ENCODE measurements at regions not wholly inside any gene's neighbourhood (a gene's known extent, or its start where the extent isn't known, plus 50 kb on each side); places are given as distances from the start of the nearest gene placed in this dataset.
"Not testable (repeated sequence)": the region's sequence is repeated elsewhere in the genome, so short reads cannot be mapped to it uniquely, and the experiment has no call there.

DNA sequence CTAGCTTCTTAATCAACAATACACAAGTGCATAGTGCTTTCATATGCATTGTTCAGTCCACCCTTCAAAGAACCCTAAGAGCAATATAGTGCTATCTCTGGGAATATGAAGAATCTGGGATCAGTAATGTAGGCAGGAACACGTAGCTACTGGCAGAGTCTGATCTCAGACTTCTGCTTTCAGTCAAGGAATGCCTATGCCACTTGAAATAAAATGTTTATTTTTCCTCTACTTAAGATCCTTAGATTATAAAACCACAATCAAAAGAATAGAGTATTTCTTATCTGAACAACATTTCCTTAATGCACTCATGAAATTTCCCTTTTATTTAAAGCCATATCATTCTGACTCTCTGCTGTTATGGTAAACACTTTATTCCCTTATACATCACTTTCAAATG, 1407.8 kb upstream of the C9orf72 start:
- peaks cover 3% of the 10 kb centered on the region for H3K9me3 Mint-ChIP-seq
- ATAC-seq (no peak), DNase-seq (ENCODE audit: low spot score) (no peak)
- no peak overlapping the region for H3K4me3 Mint-ChIP-seq
- no peaks in the 10 kb centered on the region for H3K27me3 Mint-ChIP-seq
- no peaks in the 10 kb centered on the region for H3K4me1 Mint-ChIP-seq (ENCODE audit: low read depth in 2 of 2)
- no peaks in the 10 kb centered on the region for H3K36me3 Mint-ChIP-seq
- no peak overlapping the region for H3K27ac Mint-ChIP-seq

DNA sequence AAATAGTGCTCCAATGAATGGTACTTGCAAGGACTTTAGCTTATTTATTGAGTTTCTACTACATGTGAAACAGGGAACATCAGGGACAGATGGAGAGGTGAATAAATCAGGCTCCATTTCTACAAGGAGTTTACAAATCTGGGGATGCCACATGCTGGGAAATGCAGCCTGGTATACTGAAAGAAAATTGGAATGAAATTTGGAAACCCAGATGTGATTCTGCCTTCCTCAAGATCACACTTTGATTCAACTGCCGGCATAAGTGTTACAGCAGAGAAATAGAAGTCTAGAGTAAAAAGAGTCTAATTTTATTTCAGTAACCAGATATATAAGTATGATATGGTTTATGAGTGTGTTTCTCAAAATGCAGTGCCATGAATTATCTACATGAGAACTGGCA, 1408.4 kb upstream of the C9orf72 start:
- no peak for ATAC-seq
- H3K4me3 Mint-ChIP-seq = no peak overlapping the region
- no peaks in the 10 kb centered on the region for H3K4me1 Mint-ChIP-seq (ENCODE audit: low read depth in 2 of 2)
- no peaks in the 10 kb centered on the region for H3K27me3 Mint-ChIP-seq
- DNase-seq (ENCODE audit: low spot score) = no peak
- H3K36me3 Mint-ChIP-seq = no peaks in the 10 kb centered on the region
- no peak overlapping the region for H3K27ac Mint-ChIP-seq
- H3K9me3 Mint-ChIP-seq = peaks cover 3% of the 10 kb centered on the region

- no peaks in the 10 kb centered on the region for H3K4me1 Mint-ChIP-seq (ENCODE audit: low read depth in 2 of 2)
- no peaks in the 10 kb centered on the region for H3K36me3 Mint-ChIP-seq
- ATAC-seq (no peak), DNase-seq (ENCODE audit: low spot score) (no peak)
- H3K9me3 Mint-ChIP-seq = peaks cover 3% of the 10 kb centered on the region
- no peaks in the 10 kb centered on the region for H3K27me3 Mint-ChIP-seq
- no peak overlapping the region for H3K4me3 Mint-ChIP-seq
- no peak overlapping the region for H3K27ac Mint-ChIP-seq
Observed at GRCh38 chr9:28984016-28984415, 1410.7 kb upstream of the C9orf72 start.

- H3K27ac Mint-ChIP-seq; H3K4me3 Mint-ChIP-seq; ATAC-seq; H3K36me3 Mint-ChIP-seq; H3K27me3 Mint-ChIP-seq; H3K4me1 Mint-ChIP-seq (ENCODE audit: low read depth in 2 of 2); H3K9me3 Mint-ChIP-seq; DNase-seq (ENCODE audit: low spot score): not testable (repeated sequence)
Observed at GRCh38 chr9:28990009-28990408, 1416.7 kb upstream of the C9orf72 start.

GRCh38 chr9:28999057-28999456, 1425.8 kb upstream of the C9orf72 start:
- Mint-ChIP-seq H3K36me3 (no peaks in the 10 kb centered on the region), H3K9me3 (peaks cover 3% of the 10 kb centered on the region), H3K4me3 (no peak overlapping the region), H3K27me3 (no peaks in the 10 kb centered on the region), H3K4me1 (ENCODE audit: low read depth in 2 of 2) (peaks cover 0 to 3% of the 10 kb centered on the region in 2 donors), H3K27ac (no peak overlapping the region)
- ATAC-seq (no peak), DNase-seq (ENCODE audit: low spot score) (no peak)

DNA sequence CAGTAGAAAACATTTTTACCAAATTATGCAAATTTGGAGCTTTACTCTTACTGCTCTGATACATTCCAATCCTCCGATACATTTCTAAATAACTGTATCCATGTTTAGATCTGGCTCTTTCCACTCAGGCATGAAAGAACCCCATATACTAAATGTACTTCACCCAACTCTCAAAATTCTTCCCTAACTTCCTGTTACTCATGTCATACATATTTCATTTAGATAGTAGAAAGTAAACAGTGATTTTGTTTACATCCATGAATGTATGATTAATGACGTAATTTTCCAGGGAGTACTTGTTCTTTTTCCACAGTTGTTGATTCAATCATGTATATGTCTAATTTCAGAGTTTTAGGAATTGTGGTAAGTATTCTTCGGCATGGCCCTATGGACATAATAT, 1426.5 kb upstream of the C9orf72 start:
- Mint-ChIP-seq H3K27ac (no peak overlapping the region), H3K27me3 (no peaks in the 10 kb centered on the region), H3K36me3 (no peaks in the 10 kb centered on the region), H3K9me3 (peaks cover 3% of the 10 kb centered on the region), H3K4me1 (ENCODE audit: low read depth in 2 of 2) (peaks cover 0 to 3% of the 10 kb centered on the region in 2 donors), H3K4me3 (no peak overlapping the region)
- ATAC-seq (no peak), DNase-seq (ENCODE audit: low spot score) (no peak)

DNA sequence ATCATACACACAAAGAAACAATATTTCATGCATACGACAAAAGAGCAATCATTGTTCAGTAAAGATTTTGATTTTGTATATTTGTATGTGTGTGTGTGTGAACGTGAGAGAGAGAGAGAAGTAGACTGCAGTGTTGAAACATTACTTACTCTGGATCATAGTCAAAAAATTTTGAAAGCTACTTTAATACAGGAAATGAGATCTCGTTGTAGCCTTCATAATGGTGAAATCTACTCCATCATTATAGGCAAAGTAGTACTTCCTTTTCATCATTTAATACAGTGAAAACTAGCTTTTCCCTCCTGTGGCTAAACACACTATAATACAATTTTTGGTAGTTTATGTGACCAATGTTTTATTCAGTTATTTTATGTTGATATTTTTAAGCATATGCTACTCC, 1427.7 kb upstream of the C9orf72 start:
- Mint-ChIP-seq H3K27ac (no peak overlapping the region), H3K27me3 (no peaks in the 10 kb centered on the region), H3K4me1 (ENCODE audit: low read depth in 2 of 2) (peaks cover 0 to 3% of the 10 kb centered on the region in 2 donors), H3K4me3 (no peak overlapping the region), H3K36me3 (no peaks in the 10 kb centered on the region), H3K9me3 (peaks cover 3% of the 10 kb centered on the region)
- DNase-seq (ENCODE audit: low spot score) = no peak
- ATAC-seq = no peak

- peaks cover 0 to 3% of the 10 kb centered on the region in 2 donors for H3K4me1 Mint-ChIP-seq (ENCODE audit: low read depth in 2 of 2)
- no peak for DNase-seq (ENCODE audit: low spot score)
- H3K27ac Mint-ChIP-seq = no peak overlapping the region
Observed at GRCh38 chr9:29004988-29005387, 1431.7 kb upstream of the C9orf72 start.

GRCh38 chr9:29006628-29007027, 1433.3 kb upstream of the C9orf72 start:
- Mint-ChIP-seq H3K4me3 (no peak overlapping the region), H3K27me3 (no peaks in the 10 kb centered on the region), H3K4me1 (ENCODE audit: low read depth in 2 of 2) (peaks cover 0 to 3% of the 10 kb centered on the region in 2 donors), H3K36me3 (peaks cover 8% of the 10 kb centered on the region), H3K9me3 (peaks cover 16% of the 10 kb centered on the region), H3K27ac (no peak overlapping the region)
- ATAC-seq = no peak
- DNase-seq (ENCODE audit: low spot score) = no peak

More at GRCh38 chr9:29004988-29005387, 1431.7 kb upstream of the C9orf72 start:
- Mint-ChIP-seq H3K4me3 (no peak overlapping the region), H3K27me3 (no peaks in the 10 kb centered on the region), H3K9me3 (peaks cover 13% of the 10 kb centered on the region), H3K36me3 (peaks cover 5% of the 10 kb centered on the region)
- no peak for ATAC-seq

DNA sequence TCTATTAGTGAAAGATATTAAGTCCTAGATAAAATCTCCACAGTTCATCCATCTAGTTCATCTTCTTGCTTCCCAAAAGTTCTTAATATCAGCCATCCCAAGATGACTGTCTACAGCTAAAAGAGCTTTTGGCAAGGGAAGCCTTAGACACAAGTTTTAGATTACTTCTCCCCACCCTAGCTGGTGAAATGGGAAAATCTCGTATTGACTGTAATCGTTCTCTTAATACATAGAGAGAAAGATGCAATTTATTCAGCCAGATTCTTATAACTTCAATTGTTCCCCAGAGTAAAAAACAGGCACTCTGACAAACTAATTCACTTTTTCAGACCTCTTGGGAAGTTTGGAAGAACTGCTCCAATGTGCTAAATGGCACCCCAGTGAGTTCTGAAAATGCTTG, 1439.6 kb upstream of the C9orf72 start:
- Mint-ChIP-seq H3K36me3 (peaks cover 8% of the 10 kb centered on the region), H3K4me1 (ENCODE audit: low read depth in 2 of 2) (no peaks in the 10 kb centered on the region), H3K9me3 (peaks cover 16% of the 10 kb centered on the region), H3K27ac (no peak overlapping the region), H3K27me3 (no peaks in the 10 kb centered on the region), H3K4me3 (no peak overlapping the region)
- DNase-seq (ENCODE audit: low spot score) = no peak
- no peak for ATAC-seq

GRCh38 chr9:29021632-29022031, 1448.4 kb upstream of the C9orf72 start:
- DNase-seq (ENCODE audit: low spot score) = no peak
- ATAC-seq = no peak
- Mint-ChIP-seq H3K27me3 (no peaks in the 10 kb centered on the region), H3K9me3 (peaks cover 3% of the 10 kb centered on the region), H3K4me1 (ENCODE audit: low read depth in 2 of 2) (peaks cover 0 to 3% of the 10 kb centered on the region in 2 donors), H3K27ac (no peak overlapping the region), H3K4me3 (no peak overlapping the region), H3K36me3 (no peaks in the 10 kb centered on the region)

GRCh38 chr9:29038332-29038731, 1465.1 kb upstream of the C9orf72 start:
- H3K27ac Mint-ChIP-seq = no peak overlapping the region
- ATAC-seq (no peak), DNase-seq (ENCODE audit: low spot score) (no peak)
- H3K9me3 Mint-ChIP-seq = peaks cover 4% of the 10 kb centered on the region
- no peaks in the 10 kb centered on the region for H3K27me3 Mint-ChIP-seq
- no peak overlapping the region for H3K4me3 Mint-ChIP-seq
- no peaks in the 10 kb centered on the region for H3K36me3 Mint-ChIP-seq
- peaks cover 0 to 4% of the 10 kb centered on the region in 2 donors for H3K4me1 Mint-ChIP-seq (ENCODE audit: low read depth in 2 of 2)

DNA sequence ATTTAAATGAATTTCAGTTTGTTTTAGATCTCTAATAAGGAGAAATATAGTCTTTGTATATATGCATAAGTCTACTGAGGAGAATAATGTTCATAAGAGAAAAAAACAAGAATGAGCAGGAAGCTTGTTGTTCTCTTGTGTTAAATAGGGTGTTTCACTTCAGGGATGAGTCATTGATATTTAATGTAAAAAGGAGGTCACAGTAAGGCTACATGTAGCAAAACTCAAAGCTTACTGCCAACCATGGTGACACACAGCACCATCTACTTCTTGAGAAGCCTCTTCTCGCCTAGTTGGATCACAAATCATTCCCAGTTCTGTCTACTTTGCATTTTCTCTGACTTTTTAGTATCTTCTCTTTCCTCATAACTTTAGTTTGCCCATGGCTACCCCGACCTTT, 1466.0 kb upstream of the C9orf72 start:
- no peak for ATAC-seq
- Mint-ChIP-seq H3K36me3 (no peaks in the 10 kb centered on the region), H3K27ac (peak overlapping the region in 1 of 2 donors; percentile 13), H3K9me3 (peaks cover 4% of the 10 kb centered on the region), H3K4me1 (ENCODE audit: low read depth in 2 of 2) (peaks cover 0 to 4% of the 10 kb centered on the region in 2 donors), H3K4me3 (no peak overlapping the region), H3K27me3 (no peaks in the 10 kb centered on the region)
- DNase-seq (ENCODE audit: low spot score) = no peak

DNA sequence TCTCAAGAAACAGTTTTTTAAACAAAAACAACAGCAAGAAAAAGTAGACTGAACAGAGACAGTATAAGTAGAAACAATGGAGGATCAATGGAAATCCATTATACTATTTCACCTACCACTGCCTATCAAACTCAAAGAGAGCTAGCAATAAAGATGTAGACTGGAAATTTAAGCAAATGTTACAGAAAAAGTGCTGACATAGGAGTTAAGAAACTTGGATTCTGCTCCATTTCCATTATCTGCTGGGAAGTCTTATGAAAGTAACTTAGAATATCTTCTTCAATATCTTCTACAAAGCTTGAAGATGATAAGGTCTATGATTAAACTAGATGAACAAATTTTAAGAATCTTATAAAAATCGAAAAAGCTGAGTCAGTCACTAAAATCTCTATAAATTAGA, 1469.8 kb upstream of the C9orf72 start:
- Mint-ChIP-seq H3K4me1 (ENCODE audit: low read depth in 2 of 2) (peaks cover 0 to 4% of the 10 kb centered on the region in 2 donors), H3K27me3 (no peaks in the 10 kb centered on the region), H3K9me3 (peaks cover 7% of the 10 kb centered on the region), H3K27ac (no peak overlapping the region), H3K36me3 (peaks cover 7% of the 10 kb centered on the region), H3K4me3 (no peak overlapping the region)
- DNase-seq (ENCODE audit: low spot score) = no peak
- no peak for ATAC-seq

- H3K36me3 Mint-ChIP-seq = peaks cover 7% of the 10 kb centered on the region
- H3K27me3 Mint-ChIP-seq = no peaks in the 10 kb centered on the region
- H3K4me1 Mint-ChIP-seq (ENCODE audit: low read depth in 2 of 2) = no peaks in the 10 kb centered on the region
- no peak overlapping the region for H3K27ac Mint-ChIP-seq
- H3K9me3 Mint-ChIP-seq = peaks cover 3% of the 10 kb centered on the region
- ATAC-seq (no peak), DNase-seq (ENCODE audit: low spot score) (no peak)
- H3K4me3 Mint-ChIP-seq = no peak overlapping the region
Observed at GRCh38 chr9:29044959-29045358, 1471.7 kb upstream of the C9orf72 start.

Measured in natural killer cell treated with Interleukin-12 subunit alpha and Interleukin-12 subunit beta and Interleukin-15 and Interleukin-18, amount 100 ng/mL, for 72 hours (primary cell).